H1 (cell line): ENCODE measurements at regions not wholly inside any gene's neighbourhood (a gene's known extent, or its start where the extent isn't known, plus 50 kb on each side); places are given as distances from the start of the nearest gene placed in this dataset.

Experiments
- FOSL1 ChIP-seq: IDR thresholded peaks from 2 replicates; pipeline ENCODE4 v1.6.1; 2011; ENCODE audit warnings: mild to moderate bottlenecking, low read depth, low read length, moderate library complexity; ENCODE audit not compliant: insufficient read depth
- KDM1A ChIP-seq: fragments of 200-600, 300-600 bp; sonication (generic); IDR thresholded peaks from 2 replicates; pipeline ENCODE4 v1.7.1; 2016; ENCODE audit warnings: mild to moderate bottlenecking, low read length, borderline replicate concordance
- RFX5 ChIP-seq: IDR thresholded peaks from 2 replicates; pipeline ENCODE4 v1.6.1; 2011; ENCODE audit warnings: low read depth, low read length, improper control_type of control experiment, borderline replicate concordance
- RNF2 ChIP-seq: fragments of 200-900, 300-1000 bp; sonication (generic); IDR thresholded peaks from 2 replicates; pipeline ENCODE4 v1.7.1; 2016; ENCODE audit warnings: borderline replicate concordance, low read depth, mild to moderate bottlenecking, antibody characterized with exemption, low read length; ENCODE audit not compliant: poor library complexity, severe bottlenecking; ENCODE audit errors: missing control alignments
- SAP30 ChIP-seq: fragments of 300-600 bp; sonication (generic); IDR thresholded peaks from 2 replicates; pipeline ENCODE4 v1.7.1; 2012; ENCODE audit warnings: low read length, moderate library complexity, mild to moderate bottlenecking, inconsistent platforms; ENCODE audit not compliant: insufficient read depth, insufficient replicate concordance
- SIN3A ChIP-seq, 2 experiments: IDR thresholded peaks in 1 of 2; conservative IDR thresholded peaks in 1 of 2; 2 replicates each; pipeline ENCODE4 v1.6.1; 2011 to 2012; ENCODE audit warnings: low read length in 2 of 2, improper control_type of control experiment in 1 of 2, low read depth in 1 of 2, mild to moderate bottlenecking in 1 of 2

DNA sequence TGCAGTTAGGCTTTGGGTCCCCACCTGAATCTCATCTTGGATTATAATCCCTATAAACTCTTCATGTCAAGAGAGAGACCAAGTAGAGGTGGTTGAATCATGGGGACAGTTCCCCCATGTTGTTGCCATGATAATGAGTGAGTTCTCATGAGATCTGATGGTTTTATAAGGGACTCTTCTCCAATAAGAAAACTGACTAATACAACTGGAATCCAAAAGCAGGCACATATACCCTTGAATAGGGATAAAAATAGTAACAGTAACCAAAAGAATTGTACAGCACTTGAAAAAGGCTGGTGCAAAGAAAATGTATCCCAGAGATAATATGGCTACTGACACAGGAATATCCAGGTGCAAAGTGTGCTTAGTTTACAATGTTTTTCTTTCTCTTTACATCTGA, 351.5 kb upstream of the MAD2L1 start (continued):
- TF ChIP-seq RNF2: no peak
- no peak for TF ChIP-seq SAP30
- TF ChIP-seq KDM1A: no peak
- TF ChIP-seq SIN3A (conservative IDR thresholded peaks at IDR 0.05 in 1 of 2, IDR thresholded peaks at IDR 0.05 in 1 of 2; ENCODE audit: low read depth in 1 of 2, low read length in 2 of 2): no peak
- TF ChIP-seq RFX5: no peak
- TF ChIP-seq FOSL1: no peak
